ENCODE measurements at regions not wholly inside any gene's neighbourhood (a gene's known extent, or its start where the extent isn't known, plus 50 kb on each side); places are given as distances from the start of the nearest gene placed in this dataset.
"Not testable (repeated sequence)": the region's sequence is repeated elsewhere in the genome, so short reads cannot be mapped to it uniquely, and the experiment has no call there.

DNA sequence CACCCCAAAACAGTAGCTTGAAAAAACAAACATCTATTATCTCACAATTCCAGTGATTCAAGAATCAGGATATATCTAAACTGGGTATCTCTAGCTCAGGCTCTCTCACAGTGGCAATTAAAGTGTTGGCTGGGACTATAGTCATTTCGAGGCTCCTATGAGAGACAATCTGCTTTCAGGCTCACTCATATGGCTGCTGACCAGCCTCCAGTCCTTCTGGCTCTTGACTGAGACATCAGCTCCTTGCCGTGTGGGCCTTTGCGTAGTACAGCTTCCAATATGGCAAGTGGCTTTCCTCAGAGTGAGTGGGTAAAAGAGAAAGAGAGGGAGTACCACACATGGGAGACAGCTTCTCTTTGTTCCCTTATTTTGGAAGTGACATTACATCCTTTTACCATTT lies 327.2 kb downstream of the CENPW start:
- Histone ChIP-seq H3K4me2 (ENCODE audit: low read depth, low read length, poor library complexity, severe bottlenecking) (no peak overlapping the region), H3K9me2 (replicated peaks; ENCODE audit: insufficient read depth, low read length) (no peaks in the 10 kb centered on the region), H3K27ac (ENCODE audit: low read depth, low read length) (no peak overlapping the region), H3F3A (ENCODE audit: insufficient read depth) (no peaks in the 10 kb centered on the region), H3K9ac (ENCODE audit: low read length) (no peak overlapping the region), H3K27me3 (ENCODE audit: low read length) (no peaks in the 10 kb centered on the region), H3K9me3 (ENCODE audit: insufficient read depth, low read length) (no peaks in the 10 kb centered on the region; the same call in 1 of the 2 replicates), H4K20me1 (ENCODE audit: low read depth, low read length) (no peaks in the 10 kb centered on the region), H2AFZ (ENCODE audit: low read depth, low read length, severe bottlenecking) (no peak overlapping the region), H3K4me3 (ENCODE audit: insufficient read depth, low read length, poor library complexity, severe bottlenecking) (no peak overlapping the region), H3K36me3 (ENCODE audit: low read length) (no peaks in the 10 kb centered on the region), H3K79me2 (ENCODE audit: insufficient read depth, low read length) (no peaks in the 10 kb centered on the region)
- TF ChIP-seq, protein P1, sequence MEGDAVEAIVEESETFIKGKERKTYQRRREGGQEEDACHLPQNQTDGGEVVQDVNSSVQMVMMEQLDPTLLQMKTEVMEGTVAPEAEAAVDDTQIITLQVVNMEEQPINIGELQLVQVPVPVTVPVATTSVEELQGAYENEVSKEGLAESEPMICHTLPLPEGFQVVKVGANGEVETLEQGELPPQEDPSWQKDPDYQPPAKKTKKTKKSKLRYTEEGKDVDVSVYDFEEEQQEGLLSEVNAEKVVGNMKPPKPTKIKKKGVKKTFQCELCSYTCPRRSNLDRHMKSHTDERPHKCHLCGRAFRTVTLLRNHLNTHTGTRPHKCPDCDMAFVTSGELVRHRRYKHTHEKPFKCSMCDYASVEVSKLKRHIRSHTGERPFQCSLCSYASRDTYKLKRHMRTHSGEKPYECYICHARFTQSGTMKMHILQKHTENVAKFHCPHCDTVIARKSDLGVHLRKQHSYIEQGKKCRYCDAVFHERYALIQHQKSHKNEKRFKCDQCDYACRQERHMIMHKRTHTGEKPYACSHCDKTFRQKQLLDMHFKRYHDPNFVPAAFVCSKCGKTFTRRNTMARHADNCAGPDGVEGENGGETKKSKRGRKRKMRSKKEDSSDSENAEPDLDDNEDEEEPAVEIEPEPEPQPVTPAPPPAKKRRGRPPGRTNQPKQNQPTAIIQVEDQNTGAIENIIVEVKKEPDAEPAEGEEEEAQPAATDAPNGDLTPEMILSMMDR (IDR thresholded peaks at IDR 0.05; ENCODE audit: insufficient read depth, low read length, poor library complexity, severe bottlenecking), result no peak
- TF ChIP-seq EZH2phosphoT487 (conservative IDR thresholded peaks at IDR 0.05; ENCODE audit: low read length), result no peak

DNA sequence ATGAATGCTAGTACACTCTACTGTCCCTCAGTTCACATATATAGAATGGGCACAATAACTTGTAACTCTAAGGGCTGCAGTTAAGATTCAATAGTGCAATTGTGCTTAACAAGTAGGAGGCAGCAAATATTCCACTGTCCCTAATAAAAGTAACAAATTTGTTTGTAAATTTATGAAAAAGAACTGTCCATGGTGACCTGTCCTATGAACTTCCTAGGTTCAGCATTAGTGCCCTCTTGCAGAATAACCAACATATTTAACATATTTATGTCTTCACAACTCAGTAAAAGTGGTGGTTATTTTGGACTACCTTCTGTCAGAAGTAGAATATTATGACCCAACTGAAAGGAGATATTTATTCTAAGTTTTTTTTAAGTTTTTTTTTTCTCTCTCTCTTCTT lies 327.8 kb downstream of the CENPW start:
- Histone ChIP-seq H3K4me2 (ENCODE audit: low read depth, low read length, poor library complexity, severe bottlenecking) (no peak overlapping the region), H2AFZ (ENCODE audit: low read depth, low read length, severe bottlenecking) (no peak overlapping the region), H3K27me3 (ENCODE audit: low read length) (no peaks in the 10 kb centered on the region), H4K20me1 (ENCODE audit: low read depth, low read length) (no peaks in the 10 kb centered on the region), H3K9me2 (replicated peaks; ENCODE audit: insufficient read depth, low read length) (no peaks in the 10 kb centered on the region), H3K9ac (ENCODE audit: low read length) (no peak overlapping the region), H3K4me3 (ENCODE audit: insufficient read depth, low read length, poor library complexity, severe bottlenecking) (no peak overlapping the region), H3F3A (ENCODE audit: insufficient read depth) (no peaks in the 10 kb centered on the region), H3K27ac (ENCODE audit: low read depth, low read length) (no peak overlapping the region), H3K36me3 (ENCODE audit: low read length) (no peaks in the 10 kb centered on the region), H3K9me3 (ENCODE audit: insufficient read depth, low read length) (no peaks in the 10 kb centered on the region; the same call in 1 of the 2 replicates), H3K79me2 (ENCODE audit: insufficient read depth, low read length) (no peaks in the 10 kb centered on the region)
- TF ChIP-seq, protein P1 (IDR thresholded peaks at IDR 0.05; ENCODE audit: insufficient read depth, low read length, poor library complexity, severe bottlenecking), result no peak
- TF ChIP-seq EZH2phosphoT487 (conservative IDR thresholded peaks at IDR 0.05; ENCODE audit: low read length), result no peak

DNA sequence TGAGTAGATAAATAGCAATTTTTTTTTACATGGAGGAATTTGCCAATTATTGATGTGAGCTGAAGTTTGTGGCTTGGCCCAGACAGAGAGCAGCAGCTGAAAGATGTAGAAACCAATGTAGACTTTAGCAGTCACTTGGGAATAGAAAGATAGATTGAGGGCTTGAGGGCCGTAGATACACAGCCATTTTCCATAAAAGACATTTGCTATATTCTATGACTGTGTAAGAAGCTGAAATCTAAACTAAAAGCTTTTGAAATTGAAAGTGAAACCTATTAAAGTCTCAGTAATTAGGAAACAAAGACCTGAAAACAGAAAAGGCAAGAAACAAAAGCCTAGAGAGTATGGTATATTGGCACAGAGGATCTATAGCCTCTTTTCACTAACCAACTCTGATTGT lies 332.7 kb downstream of the CENPW start:
- H3K9ac ChIP-seq (ENCODE audit: low read length), result no peak overlapping the region
- H3K27ac ChIP-seq (ENCODE audit: low read depth, low read length), result no peak overlapping the region
- no peaks in the 10 kb centered on the region for H3K27me3 ChIP-seq (ENCODE audit: low read length)
- H2AFZ ChIP-seq (ENCODE audit: low read depth, low read length, severe bottlenecking), result no peak overlapping the region
- TF ChIP-seq EZH2phosphoT487 (conservative IDR thresholded peaks at IDR 0.05; ENCODE audit: low read length), result no peak
- TF ChIP-seq, protein P1 (IDR thresholded peaks at IDR 0.05; ENCODE audit: insufficient read depth, low read length, poor library complexity, severe bottlenecking), result no peak
- H3K9me2 ChIP-seq (replicated peaks; ENCODE audit: insufficient read depth, low read length), result no peaks in the 10 kb centered on the region
- H3K36me3 ChIP-seq (ENCODE audit: low read length), result no peaks in the 10 kb centered on the region
- no peaks in the 10 kb centered on the region for H3K79me2 ChIP-seq (ENCODE audit: insufficient read depth, low read length)
- H3F3A ChIP-seq (ENCODE audit: insufficient read depth), result no peaks in the 10 kb centered on the region
- H4K20me1 ChIP-seq (ENCODE audit: low read depth, low read length), result no peaks in the 10 kb centered on the region
- H3K4me3 ChIP-seq (ENCODE audit: insufficient read depth, low read length, poor library complexity, severe bottlenecking), result no peak overlapping the region
- no peak overlapping the region for H3K4me2 ChIP-seq (ENCODE audit: low read depth, low read length, poor library complexity, severe bottlenecking)
- no peaks in the 10 kb centered on the region; the same call in 1 of the 2 replicates for H3K9me3 ChIP-seq (ENCODE audit: insufficient read depth, low read length)

DNA sequence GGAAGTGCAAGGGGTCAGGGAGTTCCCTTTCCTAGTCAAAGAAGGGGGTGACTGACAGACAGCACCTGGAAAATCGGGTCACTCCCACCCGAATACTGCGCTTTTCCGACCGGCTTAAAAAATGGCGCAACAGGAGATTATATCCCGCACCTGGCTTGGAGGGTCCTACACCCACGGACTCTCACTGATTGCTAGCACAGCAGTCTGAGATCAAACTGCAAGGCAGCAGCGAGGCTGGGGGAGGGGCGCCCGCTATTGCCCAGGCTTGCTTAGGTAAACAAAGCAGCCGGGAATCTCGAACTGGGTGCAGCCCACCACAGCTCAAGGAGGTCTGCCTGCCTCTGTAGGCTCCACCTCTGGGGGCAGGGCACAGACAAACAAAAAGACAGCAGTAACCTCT lies 333.8 kb downstream of the CENPW start:
- H3K36me3 ChIP-seq (ENCODE audit: low read length), result not testable (repeated sequence)

More for the DNA sequence above, 333.8 kb downstream of the CENPW start:
- not testable (repeated sequence) for H3K9me2 ChIP-seq (replicated peaks; ENCODE audit: insufficient read depth, low read length); H3F3A ChIP-seq (ENCODE audit: insufficient read depth); H3K4me2 ChIP-seq (ENCODE audit: low read depth, low read length, poor library complexity, severe bottlenecking); H2AFZ ChIP-seq (ENCODE audit: low read depth, low read length, severe bottlenecking); H3K9ac ChIP-seq (ENCODE audit: low read length); H4K20me1 ChIP-seq (ENCODE audit: low read depth, low read length); H3K27ac ChIP-seq (ENCODE audit: low read depth, low read length); H3K9me3 ChIP-seq (ENCODE audit: insufficient read depth, low read length); H3K27me3 ChIP-seq (ENCODE audit: low read length); H3K4me3 ChIP-seq (ENCODE audit: insufficient read depth, low read length, poor library complexity, severe bottlenecking); H3K79me2 ChIP-seq (ENCODE audit: insufficient read depth, low read length)
